Neural progenitor cell (in vitro differentiated cells): ENCODE measurements at regions not wholly inside any gene's neighbourhood (a gene's known extent, or its start where the extent isn't known, plus 50 kb on each side); places are given as distances from the start of the nearest gene placed in this dataset.
"Not testable (repeated sequence)": the region's sequence is repeated elsewhere in the genome, so short reads cannot be mapped to it uniquely, and the experiment has no call there.

Experiments used
- EZH2 ChIP-seq: fragments of 200-600 bp; sonication (generic); IDR thresholded peaks from 2 replicates; pipeline ENCODE4 v1.6.1; 2017; ENCODE audit warnings: antibody characterized with exemption, mild to moderate bottlenecking, moderate library complexity
- EZH2phosphoT487 ChIP-seq: fragments of 200-600 bp; sonication (generic); IDR thresholded peaks from 2 replicates; pipeline ENCODE4 v1.6.1; 2017; ENCODE audit warnings: antibody characterized with exemption
- TF ChIP-seq, protein P1 (sequence below): fragments of 200-600 bp; sonication (generic); IDR thresholded peaks from 2 replicates; pipeline ENCODE4 v1.5.1; 2017; ENCODE audit warnings: antibody characterized with exemption, mild to moderate bottlenecking

DNA sequence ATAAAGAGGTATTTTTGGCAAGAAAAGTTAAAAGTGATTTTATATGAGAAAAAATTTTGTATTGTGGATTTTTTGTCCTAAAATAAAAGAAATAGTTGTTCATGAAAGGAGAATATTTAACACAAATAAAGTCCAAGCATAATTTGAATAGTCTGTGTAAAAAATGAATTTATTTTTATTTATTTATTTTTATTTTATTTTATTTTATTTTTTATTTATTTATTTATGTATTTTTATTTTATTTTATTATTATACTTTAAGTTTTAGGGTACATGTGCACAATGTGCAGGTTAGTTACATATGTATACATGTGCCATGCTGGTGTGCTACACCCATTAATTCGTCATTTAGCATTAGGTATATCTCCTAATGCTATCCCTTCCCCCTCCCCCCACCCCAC lies 948.9 kb upstream of the ADGRB3 start:
- TF ChIP-seq, protein P1, sequence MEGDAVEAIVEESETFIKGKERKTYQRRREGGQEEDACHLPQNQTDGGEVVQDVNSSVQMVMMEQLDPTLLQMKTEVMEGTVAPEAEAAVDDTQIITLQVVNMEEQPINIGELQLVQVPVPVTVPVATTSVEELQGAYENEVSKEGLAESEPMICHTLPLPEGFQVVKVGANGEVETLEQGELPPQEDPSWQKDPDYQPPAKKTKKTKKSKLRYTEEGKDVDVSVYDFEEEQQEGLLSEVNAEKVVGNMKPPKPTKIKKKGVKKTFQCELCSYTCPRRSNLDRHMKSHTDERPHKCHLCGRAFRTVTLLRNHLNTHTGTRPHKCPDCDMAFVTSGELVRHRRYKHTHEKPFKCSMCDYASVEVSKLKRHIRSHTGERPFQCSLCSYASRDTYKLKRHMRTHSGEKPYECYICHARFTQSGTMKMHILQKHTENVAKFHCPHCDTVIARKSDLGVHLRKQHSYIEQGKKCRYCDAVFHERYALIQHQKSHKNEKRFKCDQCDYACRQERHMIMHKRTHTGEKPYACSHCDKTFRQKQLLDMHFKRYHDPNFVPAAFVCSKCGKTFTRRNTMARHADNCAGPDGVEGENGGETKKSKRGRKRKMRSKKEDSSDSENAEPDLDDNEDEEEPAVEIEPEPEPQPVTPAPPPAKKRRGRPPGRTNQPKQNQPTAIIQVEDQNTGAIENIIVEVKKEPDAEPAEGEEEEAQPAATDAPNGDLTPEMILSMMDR = not testable (repeated sequence)
- not testable (repeated sequence) for TF ChIP-seq EZH2, EZH2phosphoT487
